Fibroblast of skin of abdomen (primary cell): ENCODE measurements at regions not wholly inside any gene's neighbourhood (a gene's known extent, or its start where the extent isn't known, plus 50 kb on each side); places are given as distances from the start of the nearest gene placed in this dataset.

ENCODE experiments used
- DNase-seq: peaks from one replicate; pipeline ENCODE4 v3.0.0-alpha.2; 2013

DNA sequence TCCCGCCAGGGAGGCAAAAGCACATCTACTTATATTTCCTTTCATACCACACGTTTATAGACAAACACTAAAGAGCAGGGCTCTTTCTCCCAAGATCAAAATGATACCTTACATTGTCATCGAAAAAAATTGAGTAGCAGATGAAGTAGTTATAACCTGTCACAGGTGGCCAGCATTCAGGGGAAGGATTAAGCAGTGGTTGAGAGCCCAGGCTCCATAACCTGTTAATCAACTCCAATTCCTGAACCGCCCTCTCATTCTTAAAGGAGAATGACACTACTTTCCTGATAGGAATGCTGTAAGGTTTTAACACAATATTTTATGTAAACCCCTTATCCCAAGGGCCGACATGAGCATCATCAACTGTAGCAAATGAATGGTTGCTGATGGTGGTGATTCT, 268.9 kb upstream of the KCNIP4 start:
- no peak for DNase-seq

- DNase-seq = no peak
Measured at GRCh38 chr4:22216278-22216677, 267.7 kb upstream of the KCNIP4 start.

GRCh38 chr4:22215084-22215483, 266.5 kb upstream of the KCNIP4 start:
- peak; percentile 32 for DNase-seq

GRCh38 chr4:22203711-22204011, 255.1 kb upstream of the KCNIP4 start:
- DNase-seq = no peak

- peak; percentile 66 for DNase-seq
Measured at GRCh38 chr4:22202975-22203710, 254.6 kb upstream of the KCNIP4 start.

DNA sequence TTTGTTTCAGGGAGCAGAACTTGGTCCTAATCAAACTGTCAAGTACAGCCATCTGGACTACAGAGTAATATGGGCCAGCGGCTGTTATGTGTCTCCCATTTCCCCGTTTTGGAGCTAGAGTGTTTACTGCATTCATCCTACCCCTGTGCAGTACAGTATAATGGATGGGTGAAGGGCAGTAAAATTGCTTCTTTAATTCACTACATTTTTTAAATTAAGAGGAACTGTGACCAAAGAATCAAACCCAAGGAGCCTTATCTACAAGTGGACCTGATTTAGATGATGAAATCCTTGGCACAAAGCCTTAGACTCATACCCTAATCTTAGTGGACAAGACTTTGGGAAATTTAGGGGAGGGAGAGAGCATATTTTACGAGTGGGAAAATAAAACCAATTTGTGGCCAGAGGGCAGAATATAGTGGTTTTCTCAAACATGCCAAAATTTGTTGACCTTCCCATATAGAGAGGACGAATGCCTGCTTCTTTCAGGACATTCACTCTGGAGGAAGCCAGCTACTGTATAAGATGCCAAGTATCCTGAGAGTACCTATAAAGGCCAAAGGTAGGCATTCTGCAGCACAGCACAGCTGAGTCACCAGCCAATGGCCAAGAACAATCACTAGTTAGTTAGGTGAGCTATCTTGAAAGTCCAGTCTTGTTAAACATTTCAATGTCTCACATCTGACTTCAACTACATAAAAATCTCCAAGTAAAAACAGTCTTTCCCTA, 253.8 kb upstream of the KCNIP4 start:
- DNase-seq = peak; percentile 37

DNA sequence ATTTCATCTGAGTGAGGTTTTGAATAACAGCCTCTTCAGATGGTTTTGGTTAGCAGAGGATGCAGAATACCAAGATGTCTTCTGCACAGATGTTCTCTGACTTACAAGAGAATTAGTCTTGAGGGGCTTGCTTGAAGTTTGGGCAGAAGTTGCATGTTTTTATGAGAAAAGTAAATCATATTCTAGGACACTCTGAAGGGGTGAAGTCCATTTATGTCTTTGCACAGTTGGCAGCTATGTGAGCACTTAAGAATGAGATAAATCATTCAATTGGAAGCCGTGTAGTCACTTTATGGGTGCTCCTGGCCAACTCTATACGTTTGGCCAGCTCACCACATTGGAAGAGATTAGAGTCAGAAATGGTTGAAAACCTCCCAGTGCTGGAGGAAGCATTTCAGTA, 252.7 kb upstream of the KCNIP4 start:
- DNase-seq = peak; percentile 60

- peak; percentile 21 for DNase-seq
Measured at GRCh38 chr4:22196551-22196950, 248.0 kb upstream of the KCNIP4 start.

DNA sequence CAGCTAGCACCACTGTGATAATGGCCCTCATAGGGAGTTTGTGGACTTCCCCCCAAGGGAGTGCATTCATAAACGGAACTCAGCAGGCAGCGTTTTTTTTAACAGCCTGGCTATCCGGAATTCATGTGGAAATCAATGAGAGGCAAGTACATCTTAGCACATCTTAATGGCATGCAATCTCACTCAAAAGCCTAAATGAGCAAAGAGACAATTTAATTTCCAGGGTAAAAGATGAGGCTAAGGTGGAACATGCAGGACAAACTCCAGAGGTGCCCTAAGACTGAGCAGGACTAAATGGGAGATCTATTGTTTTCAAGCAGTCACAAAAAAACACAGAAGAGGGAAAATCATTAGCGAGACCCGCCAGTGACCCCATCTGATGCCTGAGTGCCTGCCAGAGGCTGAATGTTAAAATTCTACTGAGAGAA, 243.5 kb upstream of the KCNIP4 start:
- DNase-seq = peak; percentile 38

GRCh38 chr4:22191565-22191964, 243.0 kb upstream of the KCNIP4 start:
- DNase-seq = no peak

GRCh38 chr4:22190855-22191254, 242.3 kb upstream of the KCNIP4 start:
- peak; percentile 93 for DNase-seq

DNA sequence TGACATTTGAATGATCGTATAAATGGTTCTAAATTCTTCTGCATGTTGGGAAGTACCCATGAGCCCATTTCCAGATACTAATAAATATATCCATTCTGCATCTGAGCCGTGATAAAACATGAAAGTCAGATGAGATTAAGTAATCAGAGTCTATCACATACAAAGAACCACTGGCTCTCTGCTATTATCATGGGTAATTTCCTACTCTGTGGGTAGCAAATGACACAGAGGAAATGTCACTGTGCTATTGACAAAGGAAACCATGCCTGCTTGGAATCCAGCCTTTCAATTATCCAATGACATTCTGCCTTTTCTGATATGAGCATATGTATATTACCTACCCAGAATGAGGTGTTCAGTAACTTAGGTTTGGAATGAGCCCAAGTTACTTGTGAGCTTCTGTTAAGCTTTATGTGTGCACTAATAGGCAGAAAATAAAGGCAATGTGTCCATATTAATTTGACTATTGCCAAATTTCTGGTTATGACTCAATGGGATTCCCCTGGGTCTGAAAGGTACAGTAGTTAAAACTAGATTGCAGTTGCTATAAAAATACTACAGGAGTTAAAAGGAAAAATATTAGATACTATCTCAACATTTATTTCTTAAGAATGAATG, 238.7 kb upstream of the KCNIP4 start:
- no peak for DNase-seq

DNA sequence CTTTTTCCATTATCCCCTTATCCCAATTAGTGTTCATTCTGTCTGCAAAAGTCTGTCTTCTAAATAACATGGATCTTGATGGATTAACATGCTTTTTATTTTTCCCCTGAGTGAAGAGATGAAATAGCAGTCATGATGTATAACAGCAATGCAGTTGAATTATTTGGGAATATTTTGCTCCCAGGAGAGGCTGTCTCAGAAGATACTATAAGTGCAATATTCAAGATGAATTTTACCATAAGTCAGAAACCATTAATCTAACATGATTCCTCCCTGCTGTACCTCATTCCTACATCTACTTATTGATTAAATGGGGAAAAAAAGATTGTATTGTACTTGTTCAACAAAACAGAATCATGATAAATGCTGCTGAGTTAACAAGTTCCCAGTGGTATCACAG, 233.2 kb upstream of the KCNIP4 start:
- no peak for DNase-seq

- DNase-seq = peak; percentile 91
Measured at GRCh38 chr4:22179124-22179874, 230.7 kb upstream of the KCNIP4 start.

- DNase-seq = no peak
Measured at GRCh38 chr4:22174640-22175039, 226.1 kb upstream of the KCNIP4 start.

DNA sequence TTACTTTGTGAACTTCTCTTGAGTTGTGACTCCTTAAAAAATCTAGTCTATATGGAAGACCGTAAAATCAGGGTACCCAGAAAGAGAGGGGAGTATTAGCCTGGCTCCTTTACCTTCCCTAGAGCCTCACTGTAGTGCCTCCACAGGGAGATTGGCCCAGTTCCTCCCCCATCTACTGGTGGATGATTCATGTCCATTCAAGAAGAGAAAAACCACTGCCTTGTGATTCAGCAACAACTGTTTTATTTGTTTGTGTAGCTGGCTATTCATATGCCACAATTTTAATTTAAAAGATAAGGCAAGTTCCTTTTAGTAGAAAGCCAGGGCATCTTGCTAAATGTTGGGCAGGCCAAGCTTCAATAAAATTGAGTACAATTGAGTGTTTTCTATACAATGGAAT, 221.8 kb upstream of the KCNIP4 start:
- peak; percentile 50 for DNase-seq

DNA sequence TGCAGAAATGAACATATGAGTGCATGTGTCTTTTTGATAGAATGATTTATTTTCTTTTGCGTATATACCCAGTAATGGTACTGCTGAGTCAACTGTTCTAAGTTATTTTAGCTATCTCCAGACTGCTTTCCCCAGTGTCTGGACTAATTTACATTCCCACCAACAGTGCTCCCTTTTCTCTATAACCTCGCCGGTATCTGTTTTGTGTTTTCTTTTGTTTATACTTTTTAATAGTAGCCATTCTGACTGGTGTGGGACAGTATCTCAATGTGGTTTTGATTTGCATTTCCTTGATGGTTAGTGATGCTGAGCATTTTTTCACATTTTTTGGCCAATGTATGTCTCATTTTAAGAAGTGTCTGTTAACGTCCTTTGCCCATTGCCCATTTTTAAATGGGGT, 218.6 kb upstream of the KCNIP4 start:
- DNase-seq = no peak

- no peak for DNase-seq
Measured at GRCh38 chr4:22162454-22162853, 213.9 kb upstream of the KCNIP4 start.

GRCh38 chr4:22130741-22131140, 182.2 kb upstream of the KCNIP4 start:
- no peak for DNase-seq

GRCh38 chr4:22129454-22130029, 181.0 kb upstream of the KCNIP4 start:
- DNase-seq = peak; percentile 23

DNA sequence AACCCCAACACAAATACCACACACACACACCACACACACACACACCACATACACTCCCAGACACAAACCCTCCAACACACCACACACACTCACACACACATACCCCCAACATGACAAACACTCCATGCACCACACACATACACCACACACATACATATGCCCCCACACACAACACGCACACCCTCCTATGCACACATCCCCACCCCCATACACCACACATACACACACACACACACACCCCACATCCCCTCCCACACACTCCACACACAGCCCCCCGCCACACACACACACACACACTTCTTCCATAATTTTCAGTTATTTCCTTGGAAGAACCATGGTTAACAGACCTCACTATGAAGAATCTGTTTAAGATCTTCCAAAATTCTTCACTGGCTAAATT, 173.5 kb upstream of the KCNIP4 start:
- DNase-seq = no peak

DNA sequence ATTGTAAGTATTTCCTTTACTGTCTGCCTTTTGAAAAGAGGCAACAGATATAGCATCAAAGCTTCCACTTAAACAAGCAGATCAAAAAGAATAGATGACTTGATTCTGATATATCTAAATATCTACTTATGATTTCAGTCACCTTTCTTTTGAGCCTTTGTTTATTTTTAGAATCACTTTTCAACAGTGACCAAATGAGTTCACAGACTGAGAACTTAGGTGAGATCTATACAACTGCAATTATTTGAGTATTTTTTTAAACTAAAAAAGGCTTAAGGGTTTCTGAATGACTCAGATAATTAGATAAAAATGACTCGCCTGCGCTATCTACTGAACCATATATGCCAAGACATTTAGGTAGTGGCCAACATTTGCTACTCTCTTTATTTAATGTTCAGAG, 166.7 kb upstream of the KCNIP4 start:
- DNase-seq = no peak

DNA sequence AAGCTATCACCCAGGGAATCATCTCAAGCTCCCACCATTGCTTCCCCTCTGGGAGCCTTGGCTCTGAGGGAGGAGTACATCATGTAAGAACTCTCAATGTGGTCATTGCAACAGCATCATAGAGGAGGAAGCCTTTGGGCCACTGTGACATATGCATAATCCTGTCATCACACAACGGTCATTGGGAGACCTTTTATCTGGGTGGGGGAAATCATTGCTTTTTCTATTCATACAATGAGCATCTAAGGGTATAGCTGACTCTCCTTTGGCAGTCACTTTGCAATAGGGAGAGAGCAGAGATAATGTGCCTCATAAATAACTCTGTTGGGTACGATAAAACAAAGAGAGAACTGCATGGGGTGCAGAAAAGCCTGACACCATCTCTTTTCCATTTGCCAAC, 155.2 kb upstream of the KCNIP4 start:
- no peak for DNase-seq
